ENCODE measurements at regions not wholly inside any gene's neighbourhood (a gene's known extent, or its start where the extent isn't known, plus 50 kb on each side); places are given as distances from the start of the nearest gene placed in this dataset.

GRCh38 chr5:125005266-125005665 lies 258.8 kb upstream of the ZNF608 start:
- TF ChIP-seq CTCF (IDR thresholded peaks at IDR 0.05; ENCODE audit: extremely low read depth in 1 of 2, insufficient read depth in 1 of 2, low read depth in 1 of 2, low read length in 2 of 2) (no peak), POLR2A (IDR thresholded peaks at IDR 0.05; ENCODE audit: low read depth, low read length) (no peak), GATA2 (IDR thresholded peaks at IDR 0.05; ENCODE audit: insufficient read depth, insufficient read length, low read depth, low read length) (no peak), POLR2AphosphoS5 (IDR thresholded peaks at IDR 0.05; ENCODE audit: insufficient read depth, low read depth, low read length) (no peak), MAX (IDR thresholded peaks at IDR 0.05; ENCODE audit: insufficient read depth, insufficient read length) (no peak), EZH2 (IDR thresholded peaks at IDR 0.05; ENCODE audit: borderline replicate concordance, low read depth, low read length, severe bottlenecking) (no peak), JUN (IDR thresholded peaks at IDR 0.05; ENCODE audit: borderline replicate concordance, insufficient read depth, insufficient read length, low read depth) (no peak)

All from endothelial cell of umbilical vein (primary cell).